Lower leg skin (tissue), 3 donors: ENCODE measurements at regions not wholly inside any gene's neighbourhood (a gene's known extent, or its start where the extent isn't known, plus 50 kb on each side); places are given as distances from the start of the nearest gene placed in this dataset.

Experiments used
- POLR2A ChIP-seq, 2 donors: fragments of 450-650 bp; IDR thresholded peaks; one replicate each; pipeline ENCODE4 v1.6.1; 2016 to 2017; ENCODE audit warnings: antibody characterized with exemption in 2 of 2, mild to moderate bottlenecking in 1 of 2, moderate library complexity in 1 of 2
- TF ChIP-seq, protein P1 (sequence below), 3 donors: fragments of 450-650 bp; IDR thresholded peaks; one replicate each; pipeline ENCODE4 v1.5.1; 2016; ENCODE audit warnings: antibody characterized with exemption in 3 of 3, mild to moderate bottlenecking in 3 of 3, moderate library complexity in 2 of 3

DNA sequence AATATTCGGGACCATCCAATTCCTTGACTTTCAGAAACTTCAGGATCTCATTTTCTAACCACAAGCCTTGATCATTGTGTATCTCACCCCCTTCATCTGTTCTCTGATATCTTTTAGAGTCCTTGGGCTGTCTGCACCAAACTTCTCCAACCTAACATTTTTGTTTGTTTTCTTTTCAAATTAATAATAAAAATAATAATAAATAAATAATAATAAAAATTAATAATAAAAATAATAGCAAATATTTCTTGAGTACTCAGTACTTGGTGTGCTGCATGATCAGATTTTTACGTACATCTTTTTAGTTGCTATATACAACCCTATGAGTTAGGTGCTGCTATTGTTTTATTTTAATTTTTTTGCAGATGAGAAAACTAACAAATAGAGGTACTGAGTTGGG, 70.2 kb upstream of the TPRG1 start:
- TF ChIP-seq, protein P1, sequence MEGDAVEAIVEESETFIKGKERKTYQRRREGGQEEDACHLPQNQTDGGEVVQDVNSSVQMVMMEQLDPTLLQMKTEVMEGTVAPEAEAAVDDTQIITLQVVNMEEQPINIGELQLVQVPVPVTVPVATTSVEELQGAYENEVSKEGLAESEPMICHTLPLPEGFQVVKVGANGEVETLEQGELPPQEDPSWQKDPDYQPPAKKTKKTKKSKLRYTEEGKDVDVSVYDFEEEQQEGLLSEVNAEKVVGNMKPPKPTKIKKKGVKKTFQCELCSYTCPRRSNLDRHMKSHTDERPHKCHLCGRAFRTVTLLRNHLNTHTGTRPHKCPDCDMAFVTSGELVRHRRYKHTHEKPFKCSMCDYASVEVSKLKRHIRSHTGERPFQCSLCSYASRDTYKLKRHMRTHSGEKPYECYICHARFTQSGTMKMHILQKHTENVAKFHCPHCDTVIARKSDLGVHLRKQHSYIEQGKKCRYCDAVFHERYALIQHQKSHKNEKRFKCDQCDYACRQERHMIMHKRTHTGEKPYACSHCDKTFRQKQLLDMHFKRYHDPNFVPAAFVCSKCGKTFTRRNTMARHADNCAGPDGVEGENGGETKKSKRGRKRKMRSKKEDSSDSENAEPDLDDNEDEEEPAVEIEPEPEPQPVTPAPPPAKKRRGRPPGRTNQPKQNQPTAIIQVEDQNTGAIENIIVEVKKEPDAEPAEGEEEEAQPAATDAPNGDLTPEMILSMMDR (IDR thresholded peaks at IDR 0.05) = no peak
- no peak for TF ChIP-seq POLR2A (IDR thresholded peaks at IDR 0.05)
